Esophagus muscularis mucosa (tissue), 4 donors: ENCODE measurements at regions not wholly inside any gene's neighbourhood (a gene's known extent, or its start where the extent isn't known, plus 50 kb on each side); places are given as distances from the start of the nearest gene placed in this dataset.

Experiments
- DNase-seq: peaks from one replicate; pipeline ENCODE4 v3.0.0-alpha.2; 2017; ENCODE audit errors: extremely low spot score
- H3K27ac ChIP-seq, 4 donors: fragments of 200-600 bp; sonication (generic); replicated peaks in 1 of 4; 1 replicate in 3 of 4; 2 replicates in 1 of 4; pipeline ENCODE4 v1.5.1; 2016 to 2019; ENCODE audit warnings: mild to moderate bottlenecking in 1 of 4
- H3K27me3 ChIP-seq, 4 donors: fragments of 200-600 bp; sonication (generic); one replicate each; pipeline versions ENCODE4 v1.5.1 to v1.6.0; 2016 to 2019
- H3K36me3 ChIP-seq, 4 donors: fragments of 200-600 bp; sonication (generic); one replicate each; pipeline ENCODE4 v1.5.1; 2016 to 2019
- H3K4me1 ChIP-seq, 4 donors: fragments of 200-600 bp; sonication (generic); one replicate each; pipeline ENCODE4 v1.5.1; 2016 to 2019
- H3K4me3 ChIP-seq, 4 donors: fragments of 200-600 bp; sonication (generic); 1 replicate in 2 of 4; 2 replicates in 2 of 4; pipeline ENCODE4 v1.5.1; 2016 to 2019; ENCODE audit warnings: mild to moderate bottlenecking in 4 of 4, moderate library complexity in 1 of 4
- H3K9me3 ChIP-seq, 4 donors: fragments of 200-600 bp; sonication (generic); 1 replicate in 3 of 4; 2 replicates in 1 of 4; pipeline ENCODE4 v1.5.1; 2016 to 2019
- EP300 ChIP-seq: sonication (generic); formaldehyde crosslinking; IDR thresholded peaks from one replicate; pipeline ENCODE4 v1.6.1; 2017; ENCODE audit warnings: antibody characterized with exemption
- POLR2A ChIP-seq: fragments of 450-650 bp; IDR thresholded peaks from one replicate; pipeline ENCODE4 v1.6.1; 2017; ENCODE audit warnings: antibody characterized with exemption, moderate library complexity, mild to moderate bottlenecking, low read depth
- POLR2AphosphoS5 ChIP-seq, 2 donors: sonication (generic); formaldehyde crosslinking; IDR thresholded peaks; one replicate each; pipeline ENCODE4 v1.6.1; 2017; ENCODE audit warnings: antibody characterized with exemption in 2 of 2
- WGBS: methylation state at CpG from one replicate; pipeline ENCODE4 v1.1.5; 2018; 5-methylcytosine and 5-hydroxymethylcytosine counted together
- intact Hi-C: fragments of 100-400 bp; cut with DNase I; formaldehyde crosslinking; loops from one replicate; pipeline ENCODE4 v1.15.1; 2023
- TF ChIP-seq, protein P1 (sequence below), 3 experiments: fragments of 200-600 bp in 2 of 3; fragments of 450-650 bp in 1 of 3; sonication (generic) in 2 of 3; IDR thresholded peaks; one replicate each; pipeline ENCODE4 v1.5.1; 2017 to 2019; ENCODE audit warnings: antibody characterized with exemption in 3 of 3, mild to moderate bottlenecking in 2 of 3, moderate library complexity in 1 of 3

DNA sequence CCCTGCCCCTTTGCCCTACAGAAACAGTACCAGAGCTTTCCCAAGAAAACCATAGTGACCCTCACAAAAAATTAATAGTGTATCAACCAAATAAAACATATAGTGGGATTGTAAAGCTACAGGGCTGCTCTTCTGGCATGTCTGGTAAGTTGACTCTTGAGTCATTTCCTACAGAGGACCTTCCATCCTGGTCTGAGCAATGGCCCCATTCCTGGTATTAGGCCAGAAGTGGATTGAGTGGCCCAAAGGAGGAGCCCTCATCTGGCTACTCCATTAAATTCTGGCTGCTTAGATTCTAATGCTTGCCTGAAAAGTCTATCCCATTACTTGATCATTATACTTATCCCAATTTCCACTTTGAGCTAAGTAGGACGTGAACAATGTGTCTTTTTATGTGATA lies 150.9 kb upstream of the HMGN3 start:
- WGBS = 82% methylated on average over 1 of the region's 1 CpG
- H3K4me1 ChIP-seq = peaks cover 0 to 4% (median 0%) of the 10 kb centered on the region in 4 donors
- H3K27ac ChIP-seq = no peak overlapping the region
- TF ChIP-seq POLR2AphosphoS5 (IDR thresholded peaks at IDR 0.05) (no peak), POLR2A (no peak), EP300 (no peak)
- TF ChIP-seq, protein P1, sequence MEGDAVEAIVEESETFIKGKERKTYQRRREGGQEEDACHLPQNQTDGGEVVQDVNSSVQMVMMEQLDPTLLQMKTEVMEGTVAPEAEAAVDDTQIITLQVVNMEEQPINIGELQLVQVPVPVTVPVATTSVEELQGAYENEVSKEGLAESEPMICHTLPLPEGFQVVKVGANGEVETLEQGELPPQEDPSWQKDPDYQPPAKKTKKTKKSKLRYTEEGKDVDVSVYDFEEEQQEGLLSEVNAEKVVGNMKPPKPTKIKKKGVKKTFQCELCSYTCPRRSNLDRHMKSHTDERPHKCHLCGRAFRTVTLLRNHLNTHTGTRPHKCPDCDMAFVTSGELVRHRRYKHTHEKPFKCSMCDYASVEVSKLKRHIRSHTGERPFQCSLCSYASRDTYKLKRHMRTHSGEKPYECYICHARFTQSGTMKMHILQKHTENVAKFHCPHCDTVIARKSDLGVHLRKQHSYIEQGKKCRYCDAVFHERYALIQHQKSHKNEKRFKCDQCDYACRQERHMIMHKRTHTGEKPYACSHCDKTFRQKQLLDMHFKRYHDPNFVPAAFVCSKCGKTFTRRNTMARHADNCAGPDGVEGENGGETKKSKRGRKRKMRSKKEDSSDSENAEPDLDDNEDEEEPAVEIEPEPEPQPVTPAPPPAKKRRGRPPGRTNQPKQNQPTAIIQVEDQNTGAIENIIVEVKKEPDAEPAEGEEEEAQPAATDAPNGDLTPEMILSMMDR (IDR thresholded peaks at IDR 0.05) = no peak
- no peaks in the 10 kb centered on the region for H3K36me3 ChIP-seq
- no peaks in the 10 kb centered on the region for H3K27me3 ChIP-seq
- intact Hi-C loops = no loop called here
- no peak for DNase-seq
- no peaks in the 10 kb centered on the region for H3K9me3 ChIP-seq
- no peak overlapping the region for H3K4me3 ChIP-seq

DNA sequence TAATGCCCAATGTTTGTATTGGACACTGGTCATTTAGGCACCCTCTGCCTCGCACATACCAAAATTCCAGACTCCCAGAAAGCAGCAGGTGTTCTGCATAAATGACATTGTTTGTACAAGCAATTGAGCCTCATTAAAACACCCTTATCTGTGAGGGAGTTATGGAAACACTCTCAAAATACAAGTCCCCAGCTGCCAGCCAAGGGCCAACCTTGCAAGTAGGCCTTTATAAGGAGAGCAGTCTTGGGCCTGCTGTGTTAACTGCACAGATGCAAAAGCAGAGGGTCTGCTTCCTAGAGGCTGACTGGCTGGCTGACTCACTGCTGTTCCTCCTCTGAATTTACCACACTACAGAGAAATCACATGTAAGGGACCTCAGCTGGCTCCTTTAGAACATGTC lies 150.4 kb upstream of the HMGN3 start:
- TF ChIP-seq EP300 = no peak
- TF ChIP-seq, protein P1 (IDR thresholded peaks at IDR 0.05) = no peak
- 33% methylated on average over 1 of the region's 1 CpG for WGBS

DNA sequence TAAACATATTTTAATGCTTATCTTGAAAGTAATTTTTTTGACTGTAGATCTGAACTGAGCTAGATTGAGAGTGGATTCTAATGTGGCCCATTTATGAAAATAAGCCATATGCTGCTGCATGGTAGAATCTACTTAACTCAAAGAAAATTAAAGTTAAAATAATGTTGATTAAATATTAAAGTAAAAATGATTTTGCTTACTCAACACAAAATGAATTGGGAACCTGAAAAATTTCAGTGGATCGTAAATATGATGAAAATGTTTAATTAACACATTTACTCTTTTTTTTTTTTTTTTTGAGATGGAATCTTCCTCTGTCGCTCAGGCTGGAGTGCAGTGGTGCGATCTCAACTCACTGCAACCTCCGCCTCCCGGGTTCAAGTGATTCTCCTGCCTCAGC lies 144.5 kb upstream of the HMGN3 start:
- Histone ChIP-seq H3K36me3 (no peaks in the 10 kb centered on the region), H3K4me3 (no peak overlapping the region), H3K4me1 (peaks cover 0 to 6% (median 0%) of the 10 kb centered on the region in 4 donors), H3K27ac (no peak overlapping the region), H3K9me3 (no peaks in the 10 kb centered on the region), H3K27me3 (no peaks in the 10 kb centered on the region)
- intact Hi-C loops = no loop called here
- no peak for DNase-seq
- TF ChIP-seq POLR2AphosphoS5 (IDR thresholded peaks at IDR 0.05) = no peak
- no peak for TF ChIP-seq POLR2A
- TF ChIP-seq, protein P1 (IDR thresholded peaks at IDR 0.05) = no peak
- TF ChIP-seq EP300 = no peak
- 95% methylated on average over 5 of the region's 5 CpGs for WGBS

More for the DNA sequence above, 150.4 kb upstream of the HMGN3 start:
- Histone ChIP-seq H3K27ac (no peak overlapping the region), H3K4me1 (peaks cover 0 to 4% (median 0%) of the 10 kb centered on the region in 4 donors), H3K27me3 (no peaks in the 10 kb centered on the region), H3K4me3 (no peak overlapping the region), H3K36me3 (no peaks in the 10 kb centered on the region), H3K9me3 (no peaks in the 10 kb centered on the region)
- intact Hi-C loops = no loop called here
- no peak for DNase-seq

DNA sequence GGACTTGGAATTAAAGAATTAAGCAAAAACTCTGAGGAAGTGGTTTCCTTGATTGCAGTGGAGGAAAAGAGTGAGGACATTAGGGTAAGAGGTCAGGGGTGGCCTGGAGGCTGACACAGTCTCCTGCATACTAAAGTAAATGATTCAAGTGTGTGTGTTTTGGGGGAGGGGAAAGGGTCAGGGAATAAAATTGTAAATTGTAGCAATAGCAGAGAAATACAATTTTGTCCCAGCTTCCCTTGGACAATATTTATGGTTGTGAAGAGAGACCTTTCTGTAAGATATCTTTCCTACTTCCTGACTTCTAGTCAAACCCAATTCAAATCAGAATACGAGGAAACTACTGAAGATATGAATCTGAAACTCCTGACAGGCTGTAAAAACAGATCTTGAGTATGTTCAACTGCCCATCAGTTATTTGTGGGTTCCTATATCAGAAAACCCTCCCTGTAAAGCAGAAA lies 143.4 kb upstream of the HMGN3 start:
- WGBS = 55% methylated on average over 1 of the region's 1 CpG
- Histone ChIP-seq H3K9me3 (no peaks in the 10 kb centered on the region), H3K27ac (no peak overlapping the region), H3K4me3 (no peak overlapping the region), H3K27me3 (no peaks in the 10 kb centered on the region), H3K36me3 (no peaks in the 10 kb centered on the region), H3K4me1 (peaks cover 0 to 6% (median 0%) of the 10 kb centered on the region in 4 donors)
- no peak for DNase-seq
- intact Hi-C loops = no loop called here
- no peak for TF ChIP-seq POLR2A
- TF ChIP-seq, protein P1 (IDR thresholded peaks at IDR 0.05) = no peak
- TF ChIP-seq EP300 = no peak
- TF ChIP-seq POLR2AphosphoS5 (IDR thresholded peaks at IDR 0.05) = no peak

DNA sequence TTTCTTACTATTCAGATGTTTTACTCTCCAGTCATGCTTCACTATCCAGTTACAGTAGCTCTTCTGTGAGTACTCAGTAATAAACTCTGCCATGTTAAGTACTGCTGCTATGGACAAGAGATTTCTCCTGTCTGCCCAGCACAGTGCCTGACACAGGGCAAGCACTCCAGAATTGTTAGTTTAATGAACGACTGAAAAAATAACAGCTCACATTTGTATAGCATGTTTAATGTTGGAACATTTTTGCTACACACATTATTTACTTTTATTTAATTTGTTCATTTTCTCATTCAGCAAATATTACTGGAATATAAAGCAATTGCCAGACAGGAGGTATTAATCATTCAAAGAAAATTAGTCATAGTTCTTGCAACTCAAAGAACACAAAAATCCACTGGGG lies 142.6 kb upstream of the HMGN3 start:
- peaks cover 0 to 6% (median 0%) of the 10 kb centered on the region in 4 donors for H3K4me1 ChIP-seq
- intact Hi-C loops = no loop called here
- no peak for DNase-seq
- H3K27me3 ChIP-seq = no peaks in the 10 kb centered on the region
- no peaks in the 10 kb centered on the region for H3K9me3 ChIP-seq
- no peak overlapping the region for H3K27ac ChIP-seq
- TF ChIP-seq EP300 (no peak), POLR2A (no peak), POLR2AphosphoS5 (IDR thresholded peaks at IDR 0.05) (no peak)
- TF ChIP-seq, protein P1 (IDR thresholded peaks at IDR 0.05) = no peak
- H3K4me3 ChIP-seq = no peak overlapping the region
- no peaks in the 10 kb centered on the region for H3K36me3 ChIP-seq
- 18% methylated on average over 1 of the region's 1 CpG for WGBS
